Activated naive CD8-positive, alpha-beta T cell (primary cell): ENCODE measurements at regions not wholly inside any gene's neighbourhood (a gene's known extent, or its start where the extent isn't known, plus 50 kb on each side); places are given as distances from the start of the nearest gene placed in this dataset.
"Not testable (repeated sequence)": the region's sequence is repeated elsewhere in the genome, so short reads cannot be mapped to it uniquely, and the experiment has no call there.

Source experiments
- H3K27ac Mint-ChIP-seq: one replicate; pipeline ENCODE4 v1.8.0; 2021; ENCODE audit warnings: mixed read lengths
- H3K27me3 Mint-ChIP-seq: one replicate; pipeline ENCODE4 v1.8.0; 2021; ENCODE audit warnings: mixed read lengths
- H3K36me3 Mint-ChIP-seq: one replicate; pipeline ENCODE4 v1.8.0; 2021; ENCODE audit warnings: mixed read lengths
- H3K4me1 Mint-ChIP-seq: one replicate; pipeline ENCODE4 v1.8.0; 2021; ENCODE audit warnings: low read depth, mixed read lengths
- H3K4me3 Mint-ChIP-seq: one replicate; pipeline ENCODE4 v1.8.0; 2021; ENCODE audit warnings: mild to moderate bottlenecking, mixed read lengths
- H3K9me3 Mint-ChIP-seq: one replicate; pipeline ENCODE4 v1.8.0; 2021; ENCODE audit warnings: low read depth, mixed read lengths

DNA sequence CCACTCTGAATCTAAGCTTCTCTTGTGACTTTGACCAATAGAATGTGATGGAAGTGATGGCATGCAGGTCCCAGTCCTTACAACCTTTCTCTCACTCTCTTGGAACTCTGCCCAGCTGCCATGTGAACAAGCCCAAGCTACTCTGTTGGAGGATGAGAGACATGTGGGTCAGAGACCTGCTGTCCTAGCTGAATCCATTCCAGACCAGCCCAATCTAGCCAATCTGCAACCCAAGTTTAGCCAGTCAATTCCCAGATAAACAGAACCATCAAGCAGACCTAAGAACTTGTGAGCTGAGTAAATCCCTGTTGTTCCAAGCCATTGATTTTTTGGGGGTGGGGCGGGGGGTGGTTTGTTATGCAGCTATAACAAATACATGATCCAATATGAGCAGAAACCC lies 69.2 kb upstream of the GRK3 start:
- H3K27ac Mint-ChIP-seq = no peak overlapping the region
- no peaks in the 10 kb centered on the region for H3K9me3 Mint-ChIP-seq
- no peak overlapping the region for H3K4me3 Mint-ChIP-seq
- no peaks in the 10 kb centered on the region for H3K27me3 Mint-ChIP-seq
- peaks cover 4% of the 10 kb centered on the region for H3K4me1 Mint-ChIP-seq
- peaks cover 14% of the 10 kb centered on the region for H3K36me3 Mint-ChIP-seq

DNA sequence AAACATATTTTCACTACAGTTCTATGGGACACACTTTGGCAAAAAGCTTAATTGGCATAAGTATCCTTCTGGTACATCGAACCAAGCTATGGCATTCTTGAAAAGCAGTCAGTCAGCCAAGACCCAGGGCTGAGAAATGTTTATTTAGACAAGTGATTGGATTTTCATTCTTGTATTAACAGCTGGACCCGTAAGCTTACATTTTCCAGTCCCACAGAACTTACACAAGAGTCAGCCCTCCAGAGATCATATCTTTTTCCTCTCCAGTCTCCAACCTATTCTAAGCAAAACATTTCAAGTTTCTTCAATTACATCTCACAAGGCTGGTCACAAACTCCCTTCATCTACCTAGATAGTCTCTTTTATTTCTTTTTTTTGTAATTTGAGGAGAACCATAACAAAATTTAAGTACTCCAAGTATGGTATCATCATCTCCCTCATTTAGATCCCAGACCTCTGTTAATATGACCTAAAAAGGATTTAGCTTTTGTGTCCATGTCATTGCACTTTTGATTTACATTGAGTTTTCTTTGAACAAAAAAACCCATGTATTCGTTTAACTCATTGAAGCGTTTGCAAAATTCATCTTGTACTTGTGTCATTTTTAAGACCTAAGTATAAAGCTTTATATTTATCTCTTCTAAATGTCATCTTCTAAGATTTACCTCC lies 67.9 kb upstream of the GRK3 start:
- Mint-ChIP-seq H3K4me3 (no peak overlapping the region), H3K9me3 (no peaks in the 10 kb centered on the region), H3K27ac (no peak overlapping the region), H3K4me1 (peaks cover 4% of the 10 kb centered on the region), H3K36me3 (peaks cover 19% of the 10 kb centered on the region), H3K27me3 (no peaks in the 10 kb centered on the region)

DNA sequence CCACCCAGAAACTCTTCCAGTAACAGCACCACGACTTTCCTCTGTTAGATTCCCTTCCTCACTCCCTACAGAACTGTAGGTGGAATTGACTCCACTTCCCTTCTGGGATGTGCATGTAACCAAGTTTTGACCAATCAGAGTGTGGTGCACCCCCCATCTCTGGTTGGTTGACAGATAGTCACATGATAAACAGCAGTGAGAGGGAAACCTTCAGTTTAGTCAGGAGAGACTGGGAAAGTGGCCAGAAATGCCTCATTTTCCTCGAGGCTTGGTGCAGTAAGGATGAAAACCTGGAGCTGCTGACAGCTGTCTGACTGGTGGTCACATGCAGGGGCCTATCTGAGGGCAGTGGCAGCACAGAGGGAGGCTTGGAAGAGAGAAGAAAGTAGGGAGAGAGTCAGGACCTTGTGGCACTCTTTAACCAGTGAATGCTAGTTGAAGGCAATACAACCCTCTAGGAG lies 67.3 kb upstream of the GRK3 start:
- H3K36me3 Mint-ChIP-seq = peaks cover 20% of the 10 kb centered on the region
- peaks cover 4% of the 10 kb centered on the region for H3K4me1 Mint-ChIP-seq
- no peak overlapping the region for H3K4me3 Mint-ChIP-seq
- H3K9me3 Mint-ChIP-seq = no peaks in the 10 kb centered on the region
- H3K27ac Mint-ChIP-seq = no peak overlapping the region
- no peaks in the 10 kb centered on the region for H3K27me3 Mint-ChIP-seq

DNA sequence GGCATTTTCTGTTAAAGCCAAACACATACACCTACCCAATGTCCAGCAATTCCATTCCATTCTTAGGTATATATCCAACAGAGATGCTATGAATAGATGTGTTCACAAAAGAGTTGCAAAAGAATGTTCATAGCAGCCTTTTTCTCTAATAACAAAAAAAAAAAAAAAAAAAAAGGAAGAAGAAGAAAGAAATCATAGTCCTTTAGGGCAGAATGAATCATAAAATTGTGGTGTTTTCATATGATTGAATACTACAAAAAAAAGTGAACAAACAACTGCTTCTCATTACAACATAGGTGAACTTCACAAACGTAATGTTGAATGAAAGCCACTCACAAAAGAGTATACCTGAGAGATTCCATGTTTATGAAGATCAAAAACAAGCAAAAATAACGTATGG lies 66.8 kb upstream of the GRK3 start:
- Mint-ChIP-seq H3K27ac (no peak overlapping the region), H3K36me3 (peaks cover 20% of the 10 kb centered on the region), H3K27me3 (no peaks in the 10 kb centered on the region), H3K4me3 (no peak overlapping the region), H3K9me3 (no peaks in the 10 kb centered on the region), H3K4me1 (peaks cover 4% of the 10 kb centered on the region)

DNA sequence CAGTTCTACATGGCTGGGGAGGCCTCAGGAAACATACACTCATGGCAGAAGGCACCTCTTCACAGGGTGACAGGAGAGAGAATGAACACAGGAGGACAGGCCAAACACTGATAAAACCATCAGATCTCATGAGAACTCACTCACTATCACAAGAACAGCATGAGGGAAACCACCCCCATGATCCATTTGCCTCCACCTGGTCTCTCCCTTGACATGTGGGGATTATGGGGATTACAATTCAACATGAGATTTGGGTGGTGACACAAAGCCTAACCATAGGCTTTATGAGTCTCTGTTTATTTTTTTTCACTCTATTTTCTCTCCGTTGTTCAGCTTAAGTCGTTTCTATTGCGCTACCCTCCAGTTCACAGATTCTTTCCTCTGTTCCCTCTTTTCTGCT lies 63.8 kb upstream of the GRK3 start:
- H3K27me3 Mint-ChIP-seq, H3K27ac Mint-ChIP-seq, H3K9me3 Mint-ChIP-seq, H3K4me3 Mint-ChIP-seq, H3K4me1 Mint-ChIP-seq: not testable (repeated sequence)
- peaks cover 12% of the 10 kb centered on the region for H3K36me3 Mint-ChIP-seq

DNA sequence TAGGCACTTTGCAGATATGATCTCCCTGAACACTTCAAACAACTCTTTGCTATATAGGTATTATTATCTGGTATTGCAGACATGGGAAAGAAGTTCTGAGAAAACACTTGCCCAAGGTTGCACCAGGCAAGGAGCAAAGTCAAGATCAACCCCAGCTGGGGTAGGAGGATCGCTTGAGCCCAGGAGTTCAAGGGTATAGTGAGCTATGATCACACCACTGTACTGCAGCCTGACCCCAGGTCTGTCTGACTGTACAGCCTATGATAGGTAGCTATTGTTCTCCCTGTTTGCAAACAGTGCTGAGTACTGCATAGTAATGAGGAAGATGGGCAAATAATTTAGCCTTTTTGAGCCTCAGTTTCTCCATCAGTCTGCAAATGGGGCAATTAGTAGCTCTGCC lies 60.5 kb upstream of the GRK3 start:
- H3K9me3 Mint-ChIP-seq, H3K27me3 Mint-ChIP-seq, H3K4me1 Mint-ChIP-seq, H3K27ac Mint-ChIP-seq, H3K4me3 Mint-ChIP-seq: not testable (repeated sequence)
- H3K36me3 Mint-ChIP-seq = peaks cover 17% of the 10 kb centered on the region

DNA sequence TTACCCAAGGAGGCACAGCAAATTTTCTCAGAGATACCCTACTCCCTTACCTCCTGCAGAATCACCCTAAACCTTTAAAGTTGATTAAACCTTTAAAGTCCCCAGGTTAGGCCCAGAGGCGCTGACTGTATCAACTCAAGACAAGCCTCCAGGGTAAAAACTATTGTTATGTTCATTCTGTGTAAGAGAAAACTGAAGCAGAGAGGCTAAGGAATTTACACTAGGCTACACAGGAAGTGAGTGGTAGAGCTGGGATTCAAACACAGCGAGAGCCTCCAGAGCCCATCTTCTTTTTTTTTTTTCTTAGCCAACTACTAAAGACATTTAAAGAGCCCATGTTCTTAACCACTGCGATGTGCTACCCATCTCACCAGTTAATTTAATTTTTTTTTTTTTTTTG lies 56.3 kb upstream of the GRK3 start:
- H3K9me3 Mint-ChIP-seq = no peaks in the 10 kb centered on the region

DNA sequence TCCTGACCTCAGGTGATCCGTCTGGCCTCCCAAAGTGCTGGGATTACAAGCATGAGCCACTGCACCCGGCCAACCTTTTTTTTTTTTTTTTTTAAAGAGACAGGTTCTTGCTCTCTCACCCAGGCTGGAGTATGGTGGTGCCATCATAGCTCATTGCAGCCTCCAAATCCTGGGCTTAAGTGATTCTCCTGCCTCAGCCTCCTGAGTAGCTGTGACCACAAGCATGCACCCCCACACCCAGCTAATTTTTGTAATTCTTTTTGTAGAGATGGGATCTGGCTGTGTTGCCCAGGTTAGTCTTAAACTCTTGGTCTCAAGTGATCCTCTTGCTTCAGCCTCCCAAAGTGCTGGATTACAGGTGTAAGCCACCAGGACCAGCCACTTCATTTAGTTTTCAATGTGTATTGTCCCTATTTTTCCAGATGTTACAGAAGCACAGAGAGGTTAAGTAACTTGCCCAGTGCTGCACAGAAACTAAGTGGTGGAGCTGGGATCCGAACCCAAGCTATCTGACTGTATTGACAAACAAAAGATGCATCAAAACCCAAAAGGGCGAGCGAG lies 55.6 kb upstream of the GRK3 start:
- H3K36me3 Mint-ChIP-seq = peaks cover 22% of the 10 kb centered on the region
- H3K4me1 Mint-ChIP-seq = no peaks in the 10 kb centered on the region
- H3K9me3 Mint-ChIP-seq = no peaks in the 10 kb centered on the region
- H3K4me3 Mint-ChIP-seq = no peak overlapping the region
- no peak overlapping the region for H3K27ac Mint-ChIP-seq
- H3K27me3 Mint-ChIP-seq = no peaks in the 10 kb centered on the region

More for the DNA sequence above, 56.3 kb upstream of the GRK3 start:
- peaks cover 22% of the 10 kb centered on the region for H3K36me3 Mint-ChIP-seq
- H3K27me3 Mint-ChIP-seq = no peaks in the 10 kb centered on the region
- no peak overlapping the region for H3K4me3 Mint-ChIP-seq
- H3K4me1 Mint-ChIP-seq = no peaks in the 10 kb centered on the region
- no peak overlapping the region for H3K27ac Mint-ChIP-seq

DNA sequence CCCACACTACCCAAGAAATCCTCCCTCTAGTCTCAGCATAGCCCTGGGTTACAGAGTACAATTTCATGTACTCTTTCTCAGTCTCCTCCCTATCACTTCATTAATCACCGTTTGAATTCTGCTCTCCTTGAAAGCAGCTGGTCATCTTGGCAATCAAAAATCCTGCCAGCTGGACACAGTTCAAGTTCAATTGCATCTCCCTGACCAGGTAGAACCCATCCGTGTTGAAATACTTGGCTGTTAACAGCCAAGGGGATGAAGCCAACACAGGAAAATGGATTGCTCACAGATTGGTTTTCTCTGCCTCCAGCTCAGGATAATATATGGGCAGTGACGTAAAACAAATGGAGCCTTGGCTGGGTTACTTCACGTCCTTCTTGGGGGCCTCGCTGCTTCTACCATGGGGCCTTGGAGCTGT lies 55.1 kb upstream of the GRK3 start:
- Mint-ChIP-seq H3K9me3 (no peaks in the 10 kb centered on the region), H3K4me1 (no peaks in the 10 kb centered on the region)

DNA sequence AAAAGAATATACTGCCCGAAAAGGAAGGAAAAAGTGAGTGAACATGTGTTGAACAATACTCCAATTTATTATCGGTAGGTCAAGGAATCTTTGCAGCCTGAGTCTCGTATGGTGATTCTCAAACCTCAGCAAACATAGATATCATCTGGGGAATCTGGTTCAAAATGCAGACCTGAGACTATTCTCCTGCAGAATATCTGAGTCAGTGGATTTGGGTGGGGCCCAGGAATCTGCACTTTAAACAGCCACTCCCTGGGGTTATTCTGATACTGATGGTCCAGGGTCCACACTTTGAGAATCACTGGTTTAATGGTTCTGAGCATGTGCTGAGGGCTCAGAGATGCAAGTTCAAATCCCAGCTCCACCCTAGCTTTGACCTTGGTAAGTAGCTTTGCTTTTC lies 53.6 kb upstream of the GRK3 start:
- no peaks in the 10 kb centered on the region for H3K9me3 Mint-ChIP-seq
- H3K36me3 Mint-ChIP-seq = peaks cover 22% of the 10 kb centered on the region
- no peak overlapping the region for H3K27ac Mint-ChIP-seq
- no peak overlapping the region for H3K4me3 Mint-ChIP-seq
- no peaks in the 10 kb centered on the region for H3K27me3 Mint-ChIP-seq
- H3K4me1 Mint-ChIP-seq = no peaks in the 10 kb centered on the region

More for the DNA sequence above, 55.1 kb upstream of the GRK3 start:
- no peak overlapping the region for H3K27ac Mint-ChIP-seq
- H3K4me3 Mint-ChIP-seq = no peak overlapping the region
- peaks cover 22% of the 10 kb centered on the region for H3K36me3 Mint-ChIP-seq
- H3K27me3 Mint-ChIP-seq = no peaks in the 10 kb centered on the region

DNA sequence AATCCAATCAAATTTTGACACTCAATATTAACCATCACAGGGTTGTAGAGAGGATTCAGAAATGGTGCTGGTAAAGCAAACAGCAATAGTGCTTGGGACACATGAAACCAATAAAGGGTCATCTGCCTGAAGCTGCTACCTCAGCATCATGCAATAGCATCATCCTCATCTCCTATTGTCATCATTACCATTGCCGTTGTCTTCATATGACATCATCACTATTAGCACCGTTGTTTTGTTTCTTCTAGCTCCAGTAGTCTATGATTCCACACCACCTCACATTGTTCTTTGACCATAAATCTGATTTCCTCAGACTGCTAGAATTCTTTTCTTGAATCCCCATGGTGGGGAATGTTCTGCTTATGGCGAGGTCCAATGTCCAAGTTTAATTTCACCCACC lies 52.8 kb upstream of the GRK3 start:
- H3K27ac Mint-ChIP-seq = no peak overlapping the region
- H3K27me3 Mint-ChIP-seq = no peaks in the 10 kb centered on the region

DNA sequence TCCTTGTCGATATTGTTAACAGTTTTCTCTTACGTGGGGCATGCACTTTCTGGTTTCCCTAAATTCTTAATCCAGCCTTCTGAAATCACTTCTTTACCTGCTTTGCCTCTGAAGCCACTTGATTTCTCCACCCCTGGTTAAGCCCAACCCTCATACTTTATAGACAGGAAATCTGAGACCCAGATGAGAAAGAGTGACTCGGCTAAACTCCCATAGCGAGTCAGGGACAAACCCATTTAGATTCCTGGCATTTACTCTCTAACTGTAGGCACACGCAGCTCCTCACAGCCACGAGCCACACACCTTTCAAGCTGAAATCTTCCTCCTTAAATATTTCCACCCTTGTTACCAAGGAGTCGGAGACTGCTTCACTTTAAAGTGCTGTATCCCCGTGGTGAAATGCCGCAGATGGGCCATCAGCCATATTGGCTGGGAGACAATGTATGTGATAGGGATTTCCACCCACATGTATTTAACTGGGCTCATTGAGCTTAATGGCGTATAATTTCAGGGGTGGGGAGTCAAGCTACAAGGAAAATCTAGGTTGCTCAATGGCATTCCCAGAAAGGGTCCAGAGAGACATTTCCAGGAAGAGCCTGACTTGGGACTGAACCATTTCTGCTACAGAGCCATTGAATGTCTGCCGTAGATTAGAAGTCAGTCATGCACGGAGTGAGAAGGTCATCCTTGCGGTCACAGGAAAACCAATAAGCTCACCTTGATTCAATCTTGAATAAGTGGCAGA lies 49.9 kb upstream of the GRK3 start:
- H3K4me3 Mint-ChIP-seq = no peak overlapping the region
- H3K36me3 Mint-ChIP-seq = peaks cover 12% of the 10 kb centered on the region
- H3K27ac Mint-ChIP-seq = no peak overlapping the region
- no peaks in the 10 kb centered on the region for H3K27me3 Mint-ChIP-seq
- no peaks in the 10 kb centered on the region for H3K4me1 Mint-ChIP-seq
- H3K9me3 Mint-ChIP-seq = no peaks in the 10 kb centered on the region

More for the DNA sequence above, 52.8 kb upstream of the GRK3 start:
- Mint-ChIP-seq H3K9me3 (no peaks in the 10 kb centered on the region), H3K4me3 (no peak overlapping the region), H3K36me3 (peaks cover 22% of the 10 kb centered on the region), H3K4me1 (no peaks in the 10 kb centered on the region)
